Left ventricle myocardium inferior (tissue), 1 donor: ENCODE measurements at regions not wholly inside any gene's neighbourhood (a gene's known extent, or its start where the extent isn't known, plus 50 kb on each side); places are given as distances from the start of the nearest gene placed in this dataset.

Experiments used
- DNase-seq: peaks from one replicate; pipeline ENCODE4 v3.0.0-alpha.2; 2020
- H3K27ac ChIP-seq: fragments of 200-600 bp; replicated peaks from 2 replicates; pipeline ENCODE4 v1.8.0; 2021
- H3K27me3 ChIP-seq: fragments of 200-600 bp; 2 replicates; pipeline ENCODE4 v1.8.0; 2021; ENCODE audit warnings: low read depth
- H3K36me3 ChIP-seq: fragments of 200-600 bp; 2 replicates; pipeline ENCODE4 v1.8.0; 2021
- H3K4me1 ChIP-seq: fragments of 200-600 bp; 2 replicates; pipeline ENCODE4 v1.8.0; 2021
- H3K4me3 ChIP-seq: fragments of 200-600 bp; 2 replicates; pipeline ENCODE4 v1.8.0; 2021; ENCODE audit warnings: mild to moderate bottlenecking, moderate library complexity
- H3K9me3 ChIP-seq: fragments of 200-600 bp; replicated peaks from 2 replicates; pipeline ENCODE4 v1.8.0; 2021
- intact Hi-C: fragments of 100-400 bp; cut with micrococcal nuclease; formaldehyde crosslinking; loops from one replicate; pipeline ENCODE4 v1.11.0; 2022
- TF ChIP-seq, protein P1 (sequence below): fragments of 200-600 bp; IDR thresholded peaks from 2 replicates; pipeline ENCODE4 v1.8.0; 2021; ENCODE audit warnings: antibody characterized with exemption, mild to moderate bottlenecking, borderline replicate concordance
- donor health status: DM: no; HTN: yes; CAD: no; lungs with severe emphysema.

GRCh38 chr3:34832865-34833508 is 806.3 kb upstream of the ARPP21 start:
- TF ChIP-seq, protein P1, sequence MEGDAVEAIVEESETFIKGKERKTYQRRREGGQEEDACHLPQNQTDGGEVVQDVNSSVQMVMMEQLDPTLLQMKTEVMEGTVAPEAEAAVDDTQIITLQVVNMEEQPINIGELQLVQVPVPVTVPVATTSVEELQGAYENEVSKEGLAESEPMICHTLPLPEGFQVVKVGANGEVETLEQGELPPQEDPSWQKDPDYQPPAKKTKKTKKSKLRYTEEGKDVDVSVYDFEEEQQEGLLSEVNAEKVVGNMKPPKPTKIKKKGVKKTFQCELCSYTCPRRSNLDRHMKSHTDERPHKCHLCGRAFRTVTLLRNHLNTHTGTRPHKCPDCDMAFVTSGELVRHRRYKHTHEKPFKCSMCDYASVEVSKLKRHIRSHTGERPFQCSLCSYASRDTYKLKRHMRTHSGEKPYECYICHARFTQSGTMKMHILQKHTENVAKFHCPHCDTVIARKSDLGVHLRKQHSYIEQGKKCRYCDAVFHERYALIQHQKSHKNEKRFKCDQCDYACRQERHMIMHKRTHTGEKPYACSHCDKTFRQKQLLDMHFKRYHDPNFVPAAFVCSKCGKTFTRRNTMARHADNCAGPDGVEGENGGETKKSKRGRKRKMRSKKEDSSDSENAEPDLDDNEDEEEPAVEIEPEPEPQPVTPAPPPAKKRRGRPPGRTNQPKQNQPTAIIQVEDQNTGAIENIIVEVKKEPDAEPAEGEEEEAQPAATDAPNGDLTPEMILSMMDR = no peak
- DNase-seq = no peak
- Histone ChIP-seq H3K9me3 (no peaks in the 10 kb centered on the region), H3K4me1 (no peaks in the 10 kb centered on the region), H3K27ac (no peak overlapping the region), H3K36me3 (no peaks in the 10 kb centered on the region), H3K27me3 (no peaks in the 10 kb centered on the region), H3K4me3 (no peak overlapping the region)
- intact Hi-C loops = no loop called here

GRCh38 chr3:34837848-34838741 is 801.2 kb upstream of the ARPP21 start:
- Histone ChIP-seq H3K4me3 (no peak overlapping the region), H3K36me3 (no peaks in the 10 kb centered on the region), H3K4me1 (peaks cover 5% of the 10 kb centered on the region), H3K27ac (no peak overlapping the region), H3K27me3 (no peaks in the 10 kb centered on the region), H3K9me3 (no peaks in the 10 kb centered on the region)
- TF ChIP-seq, protein P1 = no peak
- intact Hi-C loops = no loop called here
- DNase-seq = no peak

- H3K27me3 ChIP-seq = no peaks in the 10 kb centered on the region
- no peak overlapping the region for H3K4me3 ChIP-seq
- peaks cover 12% of the 10 kb centered on the region for H3K4me1 ChIP-seq
- no peak overlapping the region for H3K27ac ChIP-seq
- intact Hi-C loops = no loop called here
- H3K9me3 ChIP-seq = no peaks in the 10 kb centered on the region
- DNase-seq = no peak
- no peaks in the 10 kb centered on the region for H3K36me3 ChIP-seq
- TF ChIP-seq, protein P1 = no peak
Measured at GRCh38 chr3:34842706-34843480, 796.4 kb upstream of the ARPP21 start.

DNA sequence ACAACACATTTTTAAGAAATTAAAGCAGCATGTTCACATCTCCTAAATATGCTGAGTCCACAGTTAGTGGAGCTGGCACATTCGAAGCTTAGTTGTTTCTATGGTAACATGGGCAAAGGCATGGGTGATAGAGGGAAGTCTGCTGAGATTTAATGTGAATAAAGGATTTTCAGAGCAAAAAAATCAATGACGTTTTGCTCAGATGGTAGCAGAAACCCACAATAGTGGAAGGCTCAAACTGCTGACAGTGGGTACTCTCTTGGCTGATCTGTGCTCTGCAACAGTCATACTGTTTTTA is 795.1 kb upstream of the ARPP21 start:
- TF ChIP-seq, protein P1 = no peak

GRCh38 chr3:34851137-34851536 is 788.2 kb upstream of the ARPP21 start:
- H3K4me1 ChIP-seq = peaks cover 6% of the 10 kb centered on the region
- no peak overlapping the region for H3K4me3 ChIP-seq
- TF ChIP-seq, protein P1 = no peak
- H3K27ac ChIP-seq = no peak overlapping the region
- intact Hi-C loops = no loop called here
- no peaks in the 10 kb centered on the region for H3K36me3 ChIP-seq
- no peaks in the 10 kb centered on the region for H3K9me3 ChIP-seq
- no peak for DNase-seq
- H3K27me3 ChIP-seq = no peaks in the 10 kb centered on the region

More for the DNA sequence above, 795.1 kb upstream of the ARPP21 start:
- intact Hi-C loops = no loop called here
- no peak for DNase-seq
- no peak overlapping the region for H3K27ac ChIP-seq
- H3K27me3 ChIP-seq = no peaks in the 10 kb centered on the region
- H3K4me3 ChIP-seq = no peak overlapping the region
- H3K4me1 ChIP-seq = peaks cover 12% of the 10 kb centered on the region
- no peaks in the 10 kb centered on the region for H3K36me3 ChIP-seq
- no peaks in the 10 kb centered on the region for H3K9me3 ChIP-seq
